MM.1S (cell line): ENCODE measurements at regions not wholly inside any gene's neighbourhood (a gene's known extent, or its start where the extent isn't known, plus 50 kb on each side); places are given as distances from the start of the nearest gene placed in this dataset.

Experiments
- DNase-seq: peaks from one replicate; pipeline ENCODE4 v3.0.0-alpha.2; 2015
- H2AFZ ChIP-seq: fragments of 300-600 bp; sonication (generic); 2 replicates; pipeline ENCODE4 v1.6.0; 2016; ENCODE audit warnings: antibody characterized with exemption, low read length
- H3F3A ChIP-seq: fragments of 300-600 bp; sonication (generic); 2 replicates; pipeline ENCODE4 v1.6.1; 2016; ENCODE audit warnings: mild to moderate bottlenecking, antibody characterized with exemption, low read length, moderate library complexity, mixed read lengths; ENCODE audit not compliant: insufficient read depth
- H3K27ac ChIP-seq: fragments of 300-600 bp; sonication (generic); 2 replicates; pipeline ENCODE4 v1.5.1; 2016; ENCODE audit warnings: mild to moderate bottlenecking, low read length
- H3K27me3 ChIP-seq: fragments of 300-600 bp; sonication (generic); replicated peaks from 2 replicates; pipeline ENCODE4 v1.6.0; 2016; ENCODE audit warnings: low read length; ENCODE audit not compliant: insufficient read depth
- H3K36me3 ChIP-seq: fragments of 300-600 bp; sonication (generic); replicated peaks from 2 replicates; pipeline ENCODE4 v1.6.1; 2016; ENCODE audit warnings: mild to moderate bottlenecking, low read length, mixed read lengths; ENCODE audit not compliant: insufficient read depth
- H3K4me1 ChIP-seq: fragments of 300-600 bp; sonication (generic); 2 replicates; pipeline ENCODE4 v1.6.1; 2016; ENCODE audit warnings: low read length, mixed read lengths
- H3K4me2 ChIP-seq: fragments of 300-600 bp; sonication (generic); 2 replicates; pipeline ENCODE4 v1.6.0; 2016; ENCODE audit warnings: low read depth, low read length
- H3K4me3 ChIP-seq: fragments of 300-600 bp; sonication (generic); 2 replicates; pipeline ENCODE4 v1.5.1; 2016; ENCODE audit warnings: low read length, mixed read lengths
- H3K79me2 ChIP-seq: fragments of 300-600 bp; sonication (generic); 2 replicates; pipeline ENCODE4 v1.6.1; 2016; ENCODE audit warnings: mixed run types, low read length, mixed read lengths
- H3K9ac ChIP-seq: fragments of 300-600 bp; sonication (generic); 2 replicates; pipeline ENCODE4 v1.6.1; 2016; ENCODE audit warnings: low read length, mixed read lengths
- H3K9me2 ChIP-seq: fragments of 300-600 bp; sonication (generic); replicated peaks from 2 replicates; pipeline ENCODE4 v1.6.1; 2016; ENCODE audit warnings: mild to moderate bottlenecking, low read length, mixed read lengths; ENCODE audit not compliant: insufficient read depth
- H3K9me3 ChIP-seq: fragments of 300-600 bp; sonication (generic); replicated peaks from 2 replicates; pipeline ENCODE4 v1.6.1; 2016; ENCODE audit warnings: mild to moderate bottlenecking, low read length, mixed read lengths; ENCODE audit not compliant: insufficient read depth
- H4K20me1 ChIP-seq: fragments of 300-600 bp; sonication (generic); 2 replicates; pipeline ENCODE4 v1.6.1; 2016; ENCODE audit warnings: mild to moderate bottlenecking, low read length, moderate library complexity, mixed read lengths; ENCODE audit not compliant: insufficient read depth
- EZH2 ChIP-seq: fragments of 300-600 bp; sonication (generic); optimal IDR thresholded peaks from 2 replicates; pipeline ENCODE3; 2017; ENCODE audit warnings: low read depth, mild to moderate bottlenecking, antibody characterized with exemption, low read length, mixed read lengths
- EZH2phosphoT487 ChIP-seq: fragments of 300-600 bp; sonication (generic); IDR thresholded peaks from 2 replicates; pipeline ENCODE4 v1.6.1; 2018; ENCODE audit warnings: antibody characterized with exemption, low read length
- TF ChIP-seq, protein P1 (sequence below): fragments of 300-600 bp; sonication (generic); IDR thresholded peaks from 2 replicates; pipeline ENCODE4 v1.5.1; 2016; ENCODE audit warnings: antibody characterized with exemption, low read length, mixed read lengths

- Histone ChIP-seq H4K20me1 (no peaks in the 10 kb centered on the region), H3K9me3 (no peaks in the 10 kb centered on the region), H3K4me2 (no peak overlapping the region), H3K27ac (no peak overlapping the region), H3F3A (no peaks in the 10 kb centered on the region), H3K9me2 (no peaks in the 10 kb centered on the region), H2AFZ (no peak overlapping the region), H3K79me2 (no peaks in the 10 kb centered on the region), H3K9ac (no peak overlapping the region), H3K4me3 (no peak overlapping the region), H3K4me1 (peaks cover 5% of the 10 kb centered on the region; the same call in 1 of the 2 replicates), H3K36me3 (no peaks in the 10 kb centered on the region), H3K27me3 (no peaks in the 10 kb centered on the region)
- DNase-seq = no peak
- no peak for TF ChIP-seq EZH2phosphoT487
- no peak for TF ChIP-seq EZH2
- TF ChIP-seq, protein P1, sequence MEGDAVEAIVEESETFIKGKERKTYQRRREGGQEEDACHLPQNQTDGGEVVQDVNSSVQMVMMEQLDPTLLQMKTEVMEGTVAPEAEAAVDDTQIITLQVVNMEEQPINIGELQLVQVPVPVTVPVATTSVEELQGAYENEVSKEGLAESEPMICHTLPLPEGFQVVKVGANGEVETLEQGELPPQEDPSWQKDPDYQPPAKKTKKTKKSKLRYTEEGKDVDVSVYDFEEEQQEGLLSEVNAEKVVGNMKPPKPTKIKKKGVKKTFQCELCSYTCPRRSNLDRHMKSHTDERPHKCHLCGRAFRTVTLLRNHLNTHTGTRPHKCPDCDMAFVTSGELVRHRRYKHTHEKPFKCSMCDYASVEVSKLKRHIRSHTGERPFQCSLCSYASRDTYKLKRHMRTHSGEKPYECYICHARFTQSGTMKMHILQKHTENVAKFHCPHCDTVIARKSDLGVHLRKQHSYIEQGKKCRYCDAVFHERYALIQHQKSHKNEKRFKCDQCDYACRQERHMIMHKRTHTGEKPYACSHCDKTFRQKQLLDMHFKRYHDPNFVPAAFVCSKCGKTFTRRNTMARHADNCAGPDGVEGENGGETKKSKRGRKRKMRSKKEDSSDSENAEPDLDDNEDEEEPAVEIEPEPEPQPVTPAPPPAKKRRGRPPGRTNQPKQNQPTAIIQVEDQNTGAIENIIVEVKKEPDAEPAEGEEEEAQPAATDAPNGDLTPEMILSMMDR = no peak
Measured at GRCh38 chr2:185894223-185894622, 155.6 kb downstream of the FSIP2 start.

DNA sequence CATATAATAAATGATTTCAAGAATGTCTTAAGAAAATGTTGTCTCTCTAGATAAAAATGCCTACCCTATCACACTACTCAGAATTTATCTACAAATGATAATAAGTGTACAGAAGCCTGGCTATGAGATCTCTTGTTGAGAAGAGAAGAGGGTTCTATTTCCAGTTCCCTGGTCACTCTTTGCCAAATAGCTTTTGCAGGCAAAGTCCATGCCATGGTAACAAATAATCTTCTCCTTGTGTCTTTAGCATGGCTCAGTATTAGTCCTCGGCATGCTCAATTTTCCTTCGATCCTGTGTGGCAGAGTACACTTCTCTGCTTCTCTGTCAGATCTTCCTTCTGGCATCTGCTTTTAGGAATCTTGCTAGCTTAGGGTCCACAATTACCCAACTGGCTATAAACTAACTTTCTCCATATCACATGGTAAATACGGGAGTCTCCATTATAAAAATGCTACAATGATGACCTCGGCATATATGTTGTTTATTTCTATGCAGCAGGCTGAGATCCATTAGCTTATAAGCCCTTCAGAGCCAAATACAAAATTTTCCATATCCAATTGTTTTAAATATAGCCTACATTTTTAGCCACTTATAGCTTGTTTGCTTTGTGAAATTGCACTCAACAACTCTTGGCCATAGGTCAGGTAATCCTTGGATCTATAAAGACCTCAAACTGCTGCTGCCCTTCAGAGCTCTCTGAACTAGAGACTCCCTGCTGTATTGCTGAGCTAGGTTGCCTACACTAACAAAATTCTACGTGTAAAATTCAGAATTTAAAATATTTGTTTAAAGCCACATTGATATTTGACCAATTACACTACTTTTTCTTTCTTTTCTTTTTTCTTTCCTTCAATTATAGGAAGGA, 157.5 kb downstream of the FSIP2 start:
- Histone ChIP-seq H3K27me3 (no peaks in the 10 kb centered on the region), H3F3A (no peaks in the 10 kb centered on the region), H3K9ac (no peak overlapping the region), H3K9me3 (no peaks in the 10 kb centered on the region), H4K20me1 (no peaks in the 10 kb centered on the region), H3K4me3 (no peak overlapping the region), H3K4me2 (no peak overlapping the region), H3K36me3 (no peaks in the 10 kb centered on the region), H3K9me2 (no peaks in the 10 kb centered on the region), H2AFZ (no peak overlapping the region), H3K27ac (no peak overlapping the region), H3K4me1 (peaks cover 5% of the 10 kb centered on the region; the same call in 1 of the 2 replicates), H3K79me2 (no peaks in the 10 kb centered on the region)
- TF ChIP-seq EZH2 (no peak), EZH2phosphoT487 (no peak)
- TF ChIP-seq, protein P1 = no peak
- no peak for DNase-seq

DNA sequence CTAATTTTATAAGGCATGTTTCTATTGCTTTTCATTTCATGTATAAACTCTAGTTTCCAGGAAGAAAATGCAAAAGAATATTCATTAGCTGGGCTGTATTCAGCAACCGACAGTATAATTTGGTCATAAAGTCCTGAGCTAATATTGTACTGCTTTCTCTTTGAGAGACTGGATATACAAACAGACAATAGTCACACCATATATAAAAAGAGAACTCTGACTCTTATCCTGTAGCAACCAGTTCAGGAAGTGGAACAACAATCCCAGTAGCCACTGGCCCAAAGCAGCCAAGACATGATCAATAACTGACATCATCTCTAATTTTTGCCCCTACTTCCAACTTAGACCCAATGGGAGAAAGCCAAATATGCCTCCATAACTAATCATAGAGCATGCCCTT, 160.8 kb downstream of the FSIP2 start:
- TF ChIP-seq, protein P1 = no peak
- no peak for TF ChIP-seq EZH2phosphoT487
- TF ChIP-seq EZH2 = no peak
- Histone ChIP-seq H3K79me2 (no peaks in the 10 kb centered on the region), H3K36me3 (no peaks in the 10 kb centered on the region), H3F3A (no peaks in the 10 kb centered on the region), H3K4me3 (no peak overlapping the region), H3K4me1 (no peaks in the 10 kb centered on the region), H3K9me3 (no peaks in the 10 kb centered on the region), H3K4me2 (no peak overlapping the region), H3K27me3 (no peaks in the 10 kb centered on the region), H3K9ac (no peak overlapping the region), H2AFZ (no peak overlapping the region), H4K20me1 (no peaks in the 10 kb centered on the region), H3K9me2 (no peaks in the 10 kb centered on the region), H3K27ac (no peak overlapping the region)
- DNase-seq = no peak
